ENCODE measurements at regions not wholly inside any gene's neighbourhood (a gene's known extent, or its start where the extent isn't known, plus 50 kb on each side); places are given as distances from the start of the nearest gene placed in this dataset.

DNA sequence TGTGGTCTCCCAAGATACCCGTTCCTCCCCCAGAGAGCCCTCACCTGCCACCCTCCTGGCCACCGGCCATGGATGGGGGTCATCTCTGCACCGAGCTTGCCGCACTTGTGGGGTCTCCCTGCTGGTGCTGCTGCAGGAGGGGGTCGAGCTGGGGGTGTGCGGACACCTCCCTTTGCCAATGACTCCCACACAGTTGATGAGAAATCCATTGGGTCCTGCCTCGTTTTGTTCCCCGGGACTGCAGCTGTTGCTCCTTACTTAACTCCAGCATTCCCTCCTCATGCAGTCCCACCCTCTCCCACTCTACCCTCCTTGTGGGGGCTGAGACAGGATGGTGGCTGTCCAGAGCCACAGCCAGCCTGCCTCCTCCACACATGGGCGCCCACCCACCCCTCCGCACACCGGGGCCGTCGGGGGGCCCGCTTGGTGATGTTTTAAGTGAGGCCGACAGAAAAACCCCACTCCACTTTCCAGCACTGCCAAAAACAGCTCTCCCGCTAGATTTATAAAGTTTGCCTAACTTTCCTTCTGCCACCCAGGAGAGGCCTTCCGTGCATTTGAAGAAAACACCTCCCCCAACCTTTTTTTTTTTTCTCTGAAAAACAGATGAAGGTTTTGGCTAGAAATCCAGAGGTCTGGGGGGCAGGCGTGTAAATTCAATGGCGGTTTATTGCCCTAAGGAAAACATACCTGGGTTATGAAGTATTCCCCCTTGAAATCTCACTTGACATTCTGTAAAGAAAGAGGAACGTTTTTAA, 53.5 kb upstream of the APCDD1L start:
- H2AK5ac ChIP-seq (ENCODE audit: low read depth, low read length) = no peak overlapping the region
- no peaks in the 10 kb centered on the region for H3K79me2 ChIP-seq (ENCODE audit: control insufficient read depth in 1 of 2, insufficient read depth in 2 of 2, low read length in 2 of 2)
- H3K4me2 ChIP-seq (ENCODE audit: insufficient read depth in 1 of 2, low read depth in 2 of 2, low read length in 2 of 2) = no peak overlapping the region
- H3K4me3 ChIP-seq (ENCODE audit: extremely low read depth in 1 of 4, insufficient read depth in 2 of 4, low read depth in 3 of 4, low read length in 4 of 4) = no peak overlapping the region
- H3K27ac ChIP-seq (ENCODE audit: low read depth, low read length) = no peak overlapping the region
- no peak overlapping the region for H4K5ac ChIP-seq (ENCODE audit: insufficient read length, low read depth, low read length)
- H3K23ac ChIP-seq (ENCODE audit: insufficient read length) = no peak overlapping the region
- H3K18ac ChIP-seq (ENCODE audit: extremely low read depth, low read length) = no peak overlapping the region
- no peaks in the 10 kb centered on the region for H3K9me3 ChIP-seq (ENCODE audit: insufficient read depth in 2 of 2, low read depth in 1 of 2, low read length in 1 of 2)
- FAIRE-seq (no peak), DNase-seq (ENCODE audit: low read depth in 1 of 2, low spot score in 2 of 2) (no peak)
- H2BK20ac ChIP-seq (ENCODE audit: low read length) = no peak overlapping the region
- H4K8ac ChIP-seq (ENCODE audit: extremely low read depth, insufficient read depth, low read length) = no peak overlapping the region
- H3K4ac ChIP-seq (replicated peaks; ENCODE audit: insufficient read length, low read depth, low read length) = no peak overlapping the region
- ChIA-PET POLR2A (ENCODE audit: partially characterized antibody) (interaction anchor here (1.2 kb wide), 1 partner anchor 9 kb away, joined by 4 read pairs; no protein-coding TSS in a partner anchor), CTCF (ENCODE audit: partially characterized antibody) (interaction anchor here (1.0 to 1.3 kb wide), 3 partner anchors 16 to 86 kb away, joined by 3 read pairs; no protein-coding TSS in a partner anchor)
- H2BK15ac ChIP-seq (ENCODE audit: low read length) = no peak overlapping the region
- no peaks in the 10 kb centered on the region for H3K79me1 ChIP-seq (ENCODE audit: low read depth, low read length)
- no peaks in the 10 kb centered on the region; a peak in 2 of 7 replicates for H3K4me1 ChIP-seq (replicated peaks in 1 of 4; ENCODE audit: control insufficient read depth in 3 of 4, insufficient read depth in 4 of 4, low read length in 3 of 4)
- H3K14ac ChIP-seq (ENCODE audit: insufficient read length) = no peak overlapping the region
- no peaks in the 10 kb centered on the region for H3K36me3 ChIP-seq (ENCODE audit: control insufficient read depth in 2 of 4, insufficient read depth in 4 of 4, low read length in 3 of 4)
- H2BK12ac ChIP-seq (ENCODE audit: low read depth, low read length) = no peak overlapping the region
- no peak overlapping the region for H2BK120ac ChIP-seq (replicated peaks; ENCODE audit: low read depth, low read length)
- H4K20me1 ChIP-seq (replicated peaks in 1 of 2; ENCODE audit: control insufficient read depth in 1 of 2, insufficient read depth in 2 of 2, low read length in 2 of 2) = no peaks in the 10 kb centered on the region
- WGBS, 2 experiments (ENCODE audit: extremely low coverage in 1 of 2, insufficient coverage in 1 of 2, insufficient read length in 1 of 2, insufficient replicate concordance in 2 of 2, low coverage in 1 of 2, low lambda C conversion rate in 2 of 2, missing lambda C conversion rate in 1 of 2) = 83% methylated on average over 20 of the region's 20 CpGs; no CpG with 5 or more reads in 1 of the 2 experiments
- H2AFZ ChIP-seq (ENCODE audit: low read length) = no peak overlapping the region
- H2BK5ac ChIP-seq (ENCODE audit: low read depth, low read length) = no peak overlapping the region
- H3K27me3 ChIP-seq (replicated peaks in 1 of 4; ENCODE audit: control insufficient read depth in 3 of 4, extremely low read depth in 1 of 4, insufficient read depth in 3 of 4, low read length in 3 of 4) = no peaks in the 10 kb centered on the region; a peak in 3 of 7 replicates
- H3K9ac ChIP-seq (replicated peaks in 1 of 4; ENCODE audit: extremely low read depth in 1 of 4, low read depth in 3 of 4, low read length in 3 of 4) = no peak overlapping the region
- H3K23me2 ChIP-seq (ENCODE audit: low read depth, low read length) = no peaks in the 10 kb centered on the region
- no peak overlapping the region for H3K56ac ChIP-seq (replicated peaks; ENCODE audit: insufficient read length, low read depth, low read length)
- H4K91ac ChIP-seq (replicated peaks; ENCODE audit: insufficient read length, low read length) = no peak overlapping the region
- TF ChIP-seq TBP (IDR thresholded peaks at IDR 0.05; ENCODE audit: low read depth, low read length) (no peak), JUND (IDR thresholded peaks at IDR 0.05; ENCODE audit: low read length) (no peak), ZNF274 (IDR thresholded peaks at IDR 0.05; ENCODE audit: borderline replicate concordance, extremely low read depth, low read length) (no peak), YY1 (IDR thresholded peaks at IDR 0.05; ENCODE audit: low read depth, low read length) (no peak), SIX5 (IDR thresholded peaks at IDR 0.05; ENCODE audit: low read depth, low read length) (no peak), GABPA (IDR thresholded peaks at IDR 0.05; ENCODE audit: borderline replicate concordance, insufficient read depth, low read length) (no peak), NRF1 (IDR thresholded peaks at IDR 0.05; ENCODE audit: low read depth, low read length) (no peak), HDAC2 (IDR thresholded peaks at IDR 0.05; ENCODE audit: borderline replicate concordance in 1 of 2, low read depth in 2 of 2, low read length in 2 of 2) (no peak), GTF2F1 (IDR thresholded peaks at IDR 0.05; ENCODE audit: borderline replicate concordance, low read depth, low read length) (no peak), TAF7 (optimal IDR thresholded peaks at IDR 0.05; ENCODE audit: borderline replicate concordance, low read depth, low read length) (no peak), EP300 (IDR thresholded peaks at IDR 0.05; ENCODE audit: borderline replicate concordance in 1 of 2, low read depth in 2 of 2, low read length in 2 of 2) (no peak), CHD2 (IDR thresholded peaks at IDR 0.05; ENCODE audit: low read length) (no peak), RBBP5 (IDR thresholded peaks at IDR 0.05; ENCODE audit: borderline replicate concordance, low read depth, low read length) (no peak)

Measured in H1 (cell line).